H1 (cell line): ENCODE measurements at regions not wholly inside any gene's neighbourhood (a gene's known extent, or its start where the extent isn't known, plus 50 kb on each side); places are given as distances from the start of the nearest gene placed in this dataset.

Source experiments
- CTCF ChIP-seq, 3 experiments: IDR thresholded peaks; 1 replicate in 2 of 3; 2 replicates in 1 of 3; pipeline versions ENCODE4 v1.5.1 to v1.6.1; 2011; ENCODE audit warnings: low read length in 3 of 3, mild to moderate bottlenecking in 3 of 3, inconsistent platforms in 2 of 3, low read depth in 1 of 3, moderate library complexity in 1 of 3; ENCODE audit not compliant: insufficient read depth in 1 of 3; ENCODE audit errors: control extremely low read depth in 1 of 3
- FOSL1 ChIP-seq: IDR thresholded peaks from 2 replicates; pipeline ENCODE4 v1.6.1; 2011; ENCODE audit warnings: mild to moderate bottlenecking, low read depth, low read length, moderate library complexity; ENCODE audit not compliant: insufficient read depth
- SAP30 ChIP-seq: fragments of 300-600 bp; sonication (generic); IDR thresholded peaks from 2 replicates; pipeline ENCODE4 v1.7.1; 2012; ENCODE audit warnings: low read length, moderate library complexity, mild to moderate bottlenecking, inconsistent platforms; ENCODE audit not compliant: insufficient read depth, insufficient replicate concordance

DNA sequence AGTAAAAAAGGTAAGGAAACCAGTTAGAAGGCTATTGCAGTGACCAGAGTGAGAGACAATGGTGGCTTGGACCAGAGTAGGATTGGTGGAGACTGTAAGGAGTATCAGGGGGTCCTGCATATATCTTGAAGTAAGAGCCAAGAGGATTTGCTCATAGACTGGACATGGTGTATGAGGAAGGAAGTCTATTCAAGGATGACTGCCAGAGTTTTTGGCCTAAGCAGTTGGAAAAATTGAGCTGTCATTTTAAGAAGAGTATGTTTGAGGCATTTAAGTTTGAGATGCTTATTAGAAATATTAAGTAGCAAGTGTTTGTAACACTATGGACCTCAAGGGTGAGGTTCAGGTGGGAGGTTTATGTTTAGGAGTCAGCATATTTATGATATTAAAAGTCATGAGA lies 596.6 kb downstream of the METTL15 start (continued):
- TF ChIP-seq CTCF (IDR thresholded peaks at IDR 0.05; ENCODE audit: control extremely low read depth in 1 of 3, insufficient read depth in 1 of 3, low read depth in 1 of 3, low read length in 3 of 3), result no peak
- TF ChIP-seq FOSL1, result no peak
- no peak for TF ChIP-seq SAP30
- TF ChIP-seq, all 59 proteins: peak for 0
